ENCODE measurements at regions not wholly inside any gene's neighbourhood (a gene's known extent, or its start where the extent isn't known, plus 50 kb on each side); places are given as distances from the start of the nearest gene placed in this dataset.

- in situ Hi-C loops (cut with HindIII; ENCODE audit: low pct_unique_long_range_greater_than_20kb, low sequenced_read_pairs): no loop called here
- DNase-seq (ENCODE audit: low read depth, low spot score): no peak
These were observed 116.0 kb downstream of the SOX1 start for GRCh38 chr13:112182846-112183531.

GRCh38 chr13:112183532-112184090 lies 116.7 kb downstream of the SOX1 start:
- DNase-seq (ENCODE audit: low read depth, low spot score): no peak
- in situ Hi-C loops (cut with HindIII; ENCODE audit: low pct_unique_long_range_greater_than_20kb, low sequenced_read_pairs): no loop called here

GRCh38 chr13:112184261-112184660 lies 117.3 kb downstream of the SOX1 start:
- in situ Hi-C loops (cut with HindIII; ENCODE audit: low pct_unique_long_range_greater_than_20kb, low sequenced_read_pairs): no loop called here
- DNase-seq (ENCODE audit: low read depth, low spot score): no peak

GRCh38 chr13:112184851-112185371 lies 118.0 kb downstream of the SOX1 start:
- in situ Hi-C loops (cut with HindIII; ENCODE audit: low pct_unique_long_range_greater_than_20kb, low sequenced_read_pairs): no loop called here
- no peak for DNase-seq (ENCODE audit: low read depth, low spot score)

GRCh38 chr13:112185466-112185865 lies 118.5 kb downstream of the SOX1 start:
- DNase-seq (ENCODE audit: low read depth, low spot score): no peak
- in situ Hi-C loops (cut with HindIII; ENCODE audit: low pct_unique_long_range_greater_than_20kb, low sequenced_read_pairs): no loop called here

- in situ Hi-C loops (cut with HindIII; ENCODE audit: low pct_unique_long_range_greater_than_20kb, low sequenced_read_pairs): no loop called here
- no peak for DNase-seq (ENCODE audit: low read depth, low spot score)
These were observed 119.1 kb downstream of the SOX1 start for GRCh38 chr13:112186091-112186490.

- DNase-seq (ENCODE audit: low read depth, low spot score): no peak
- in situ Hi-C loops (cut with HindIII; ENCODE audit: low pct_unique_long_range_greater_than_20kb, low sequenced_read_pairs): no loop called here
These were observed 120.8 kb downstream of the SOX1 start for GRCh38 chr13:112187527-112188297.

GRCh38 chr13:112188298-112188610 lies 121.3 kb downstream of the SOX1 start:
- DNase-seq (ENCODE audit: low read depth, low spot score): no peak
- in situ Hi-C loops (cut with HindIII; ENCODE audit: low pct_unique_long_range_greater_than_20kb, low sequenced_read_pairs): no loop called here

- no peak for DNase-seq (ENCODE audit: low read depth, low spot score)
- in situ Hi-C loops (cut with HindIII; ENCODE audit: low pct_unique_long_range_greater_than_20kb, low sequenced_read_pairs): no loop called here
These were observed 126.7 kb downstream of the SOX1 start for GRCh38 chr13:112193463-112194166.

GRCh38 chr13:112194167-112194530 lies 127.2 kb downstream of the SOX1 start:
- in situ Hi-C loops (cut with HindIII; ENCODE audit: low pct_unique_long_range_greater_than_20kb, low sequenced_read_pairs): no loop called here
- DNase-seq (ENCODE audit: low read depth, low spot score): no peak

- in situ Hi-C loops (cut with HindIII; ENCODE audit: low pct_unique_long_range_greater_than_20kb, low sequenced_read_pairs): no loop called here
- no peak for DNase-seq (ENCODE audit: low read depth, low spot score)
These were observed 127.6 kb downstream of the SOX1 start for GRCh38 chr13:112194579-112194978.

- no peak for DNase-seq (ENCODE audit: low read depth, low spot score)
- in situ Hi-C loops (cut with HindIII; ENCODE audit: low pct_unique_long_range_greater_than_20kb, low sequenced_read_pairs): no loop called here
These were observed 131.6 kb downstream of the SOX1 start for GRCh38 chr13:112198396-112199010.

- DNase-seq (ENCODE audit: low read depth, low spot score): no peak
- in situ Hi-C loops (cut with HindIII; ENCODE audit: low pct_unique_long_range_greater_than_20kb, low sequenced_read_pairs): no loop called here
These were observed 133.3 kb downstream of the SOX1 start for GRCh38 chr13:112200200-112200599.

- no peak for DNase-seq (ENCODE audit: low read depth, low spot score)
- in situ Hi-C loops (cut with HindIII; ENCODE audit: low pct_unique_long_range_greater_than_20kb, low sequenced_read_pairs): no loop called here
These were observed 135.3 kb downstream of the SOX1 start for GRCh38 chr13:112202266-112202665.

- in situ Hi-C loops (cut with HindIII; ENCODE audit: low pct_unique_long_range_greater_than_20kb, low sequenced_read_pairs): no loop called here
- no peak for DNase-seq (ENCODE audit: low read depth, low spot score)
These were observed 136.0 kb downstream of the SOX1 start for GRCh38 chr13:112202966-112203365.

GRCh38 chr13:112203614-112204013 lies 136.7 kb downstream of the SOX1 start:
- in situ Hi-C loops (cut with HindIII; ENCODE audit: low pct_unique_long_range_greater_than_20kb, low sequenced_read_pairs): no loop called here
- no peak for DNase-seq (ENCODE audit: low read depth, low spot score)

- in situ Hi-C loops (cut with HindIII; ENCODE audit: low pct_unique_long_range_greater_than_20kb, low sequenced_read_pairs): no loop called here
- no peak for DNase-seq (ENCODE audit: low read depth, low spot score)
These were observed 137.7 kb downstream of the SOX1 start for GRCh38 chr13:112204346-112205327.
